Stimulated activated CD8-positive, alpha-beta memory T cell treated with anti-CD3 and anti-CD28 coated beads, Interleukin-2, amount 100 ng/mL, for 1 hour (primary cell): ENCODE measurements at regions not wholly inside any gene's neighbourhood (a gene's known extent, or its start where the extent isn't known, plus 50 kb on each side); places are given as distances from the start of the nearest gene placed in this dataset.
A peak's percentile ranks its signal among the peaks of the same experiment; 100 is the strongest.
"Not testable (repeated sequence)": the region's sequence is repeated elsewhere in the genome, so short reads cannot be mapped to it uniquely, and the experiment has no call there.

Source experiments
- DNase-seq, 2 donors: peaks; one replicate each; pipeline ENCODE4 v3.0.0-alpha.2; 2020; ENCODE audit warnings: low read depth in 2 of 2

GRCh38 chrX:4550018-4550417 lies 836.6 kb upstream of the PRKX start:
- DNase-seq, result no peak

- DNase-seq, result peak in 1 of 2 donors; percentile 2
Measured at GRCh38 chrX:4547213-4547836, 833.9 kb upstream of the PRKX start.

GRCh38 chrX:4546178-4546577 lies 832.7 kb upstream of the PRKX start:
- DNase-seq, result not testable (repeated sequence)

- no peak for DNase-seq
Measured at GRCh38 chrX:4528247-4528646, 814.8 kb upstream of the PRKX start.

- DNase-seq, result no peak
Measured at GRCh38 chrX:4485912-4486311, 772.5 kb upstream of the PRKX start.

GRCh38 chrX:4484266-4484665 lies 770.8 kb upstream of the PRKX start:
- DNase-seq, result no peak

- no peak for DNase-seq
Measured at GRCh38 chrX:4451591-4451990, 738.1 kb upstream of the PRKX start.

- DNase-seq, result no peak
Measured at GRCh38 chrX:4450177-4450576, 736.7 kb upstream of the PRKX start.

GRCh38 chrX:4435905-4436304 lies 722.5 kb upstream of the PRKX start:
- no peak for DNase-seq

- no peak for DNase-seq
Measured at GRCh38 chrX:4397471-4397870, 684.0 kb upstream of the PRKX start.

GRCh38 chrX:4382273-4382672 lies 668.8 kb upstream of the PRKX start:
- DNase-seq, result no peak

GRCh38 chrX:4380710-4381109 lies 667.3 kb upstream of the PRKX start:
- no peak for DNase-seq

- DNase-seq, result no peak
Measured at GRCh38 chrX:4379071-4379470, 665.6 kb upstream of the PRKX start.

GRCh38 chrX:4373791-4374190 lies 660.3 kb upstream of the PRKX start:
- no peak for DNase-seq

GRCh38 chrX:4358577-4358976 lies 645.1 kb upstream of the PRKX start:
- DNase-seq, result no peak

GRCh38 chrX:4322916-4323315 lies 609.5 kb upstream of the PRKX start:
- no peak for DNase-seq

- no peak for DNase-seq
Measured at GRCh38 chrX:4320436-4320947, 607.0 kb upstream of the PRKX start.

- no peak for DNase-seq
Measured at GRCh38 chrX:4315891-4316290, 602.4 kb upstream of the PRKX start.

GRCh38 chrX:4314586-4314985 lies 601.1 kb upstream of the PRKX start:
- DNase-seq, result no peak

GRCh38 chrX:4277122-4277521 lies 563.7 kb upstream of the PRKX start:
- no peak for DNase-seq

GRCh38 chrX:4268676-4269075 lies 555.2 kb upstream of the PRKX start:
- no peak for DNase-seq

- DNase-seq, result no peak
Measured at GRCh38 chrX:4265036-4265435, 551.6 kb upstream of the PRKX start.

GRCh38 chrX:4263030-4263803 lies 549.8 kb upstream of the PRKX start:
- no peak for DNase-seq
